T-helper 2 cell (primary cell): ENCODE measurements at regions not wholly inside any gene's neighbourhood (a gene's known extent, or its start where the extent isn't known, plus 50 kb on each side); places are given as distances from the start of the nearest gene placed in this dataset.
"Not testable (repeated sequence)": the region's sequence is repeated elsewhere in the genome, so short reads cannot be mapped to it uniquely, and the experiment has no call there.

ENCODE experiments used
- DNase-seq, 5 experiments: peaks; one replicate each; pipeline versions ENCODE4 v3.0.0 to v3.0.0-alpha.2; 2012 to 2022

- no peak for DNase-seq
Observed at GRCh38 chr10:117492504-117492903, 50.0 kb upstream of the EMX2 start.

GRCh38 chr10:117488004-117488403 is 54.5 kb upstream of the EMX2 start:
- DNase-seq = no peak

GRCh38 chr10:117486606-117487005 is 55.9 kb upstream of the EMX2 start:
- no peak for DNase-seq

GRCh38 chr10:117483056-117483590 is 59.4 kb upstream of the EMX2 start:
- DNase-seq = no peak

- not testable (repeated sequence) for DNase-seq
Observed at GRCh38 chr10:117481011-117481410, 61.5 kb upstream of the EMX2 start.

- DNase-seq = no peak
Observed at GRCh38 chr10:117480097-117480496, 62.4 kb upstream of the EMX2 start.

- no peak for DNase-seq
Observed at GRCh38 chr10:117477961-117478670, 64.4 kb upstream of the EMX2 start.

GRCh38 chr10:117477211-117477947 is 65.2 kb upstream of the EMX2 start:
- DNase-seq = no peak

- DNase-seq = no peak
Observed at GRCh38 chr10:117476716-117477115, 65.8 kb upstream of the EMX2 start.

GRCh38 chr10:117476281-117476680 is 66.3 kb upstream of the EMX2 start:
- DNase-seq = no peak

- no peak for DNase-seq
Observed at GRCh38 chr10:117472872-117473271, 69.7 kb upstream of the EMX2 start.

- no peak for DNase-seq
Observed at GRCh38 chr10:117471344-117471874, 71.1 kb upstream of the EMX2 start.

- DNase-seq = no peak
Observed at GRCh38 chr10:117470733-117471132, 71.8 kb upstream of the EMX2 start.

- no peak for DNase-seq
Observed at GRCh38 chr10:117468665-117469064, 73.9 kb upstream of the EMX2 start.

GRCh38 chr10:117464176-117464575 is 78.4 kb upstream of the EMX2 start:
- DNase-seq = no peak

GRCh38 chr10:117463545-117463920 is 79.0 kb upstream of the EMX2 start:
- DNase-seq = no peak

- DNase-seq = no peak
Observed at GRCh38 chr10:117462816-117463544, 79.6 kb upstream of the EMX2 start.

- DNase-seq = no peak
Observed at GRCh38 chr10:117462424-117462792, 80.1 kb upstream of the EMX2 start.

- no peak for DNase-seq
Observed at GRCh38 chr10:117461766-117462423, 80.7 kb upstream of the EMX2 start.

- DNase-seq = no peak
Observed at GRCh38 chr10:117460846-117461765, 81.4 kb upstream of the EMX2 start.

GRCh38 chr10:117458571-117458970 is 83.3 kb upstream of the PDZD8 start:
- no peak for DNase-seq

- DNase-seq = no peak
Observed at GRCh38 chr10:117457932-117458331, 82.7 kb upstream of the PDZD8 start.
